ENCODE measurements at regions not wholly inside any gene's neighbourhood (a gene's known extent, or its start where the extent isn't known, plus 50 kb on each side); places are given as distances from the start of the nearest gene placed in this dataset.
"Not testable (repeated sequence)": the region's sequence is repeated elsewhere in the genome, so short reads cannot be mapped to it uniquely, and the experiment has no call there.

DNA sequence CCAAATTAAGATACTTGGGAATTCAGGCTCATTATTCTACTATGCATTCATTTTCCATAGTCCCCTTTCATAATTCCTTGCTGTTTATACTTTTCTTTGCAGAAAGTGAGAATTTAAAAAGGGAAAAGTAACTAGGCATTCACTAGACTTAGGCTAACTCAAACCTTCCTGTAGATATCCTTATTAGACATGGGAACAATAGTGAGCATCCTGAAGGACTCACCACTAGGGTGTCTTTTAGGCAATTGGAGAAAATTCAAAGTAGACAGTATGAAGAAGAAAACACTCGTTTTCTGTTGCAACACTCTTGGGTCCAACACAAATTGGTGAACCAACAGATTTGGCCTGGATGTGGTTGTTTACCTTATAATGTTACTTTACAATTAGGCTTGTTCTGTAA lies 213.2 kb upstream of the GRIN3A start:
- no peak for DNase-seq

DNA sequence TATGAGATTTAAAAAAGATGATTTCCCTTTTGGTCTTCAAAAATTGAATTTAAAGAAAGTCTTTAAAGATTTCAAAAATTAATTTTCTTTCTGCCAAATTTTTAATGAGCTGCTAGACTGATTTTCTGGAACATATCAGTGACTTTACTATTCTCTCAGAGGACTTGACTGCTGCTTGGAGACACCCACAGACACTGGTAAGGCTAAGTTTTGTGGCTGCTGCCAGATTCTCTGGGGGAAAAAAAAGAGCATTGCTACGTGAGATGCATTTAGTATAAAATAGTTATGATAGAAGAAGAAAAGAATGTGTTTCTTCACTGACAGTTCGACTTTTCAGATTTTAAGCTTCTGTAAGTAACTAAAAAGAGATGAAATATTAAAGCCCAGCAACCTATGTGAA lies 193.3 kb upstream of the GRIN3A start:
- no peak for DNase-seq

DNA sequence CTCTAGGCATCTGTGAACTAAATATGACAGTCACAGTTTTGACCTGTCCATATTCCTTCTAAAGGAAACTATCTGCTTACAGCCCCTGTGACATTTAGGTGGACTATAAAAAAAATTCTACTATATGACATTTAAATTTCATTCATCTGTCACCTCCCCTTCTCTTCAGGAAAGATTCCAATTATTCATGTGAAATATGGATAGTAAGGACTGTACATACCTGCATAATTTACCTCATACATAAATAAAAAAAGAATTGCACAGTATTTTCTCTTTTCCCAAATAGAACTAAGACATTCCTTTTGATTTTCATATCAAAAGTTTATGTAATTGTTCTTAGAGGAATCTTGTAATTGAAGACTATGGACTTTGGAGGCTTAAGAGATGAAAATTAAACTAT lies 192.3 kb upstream of the GRIN3A start:
- no peak for DNase-seq

DNA sequence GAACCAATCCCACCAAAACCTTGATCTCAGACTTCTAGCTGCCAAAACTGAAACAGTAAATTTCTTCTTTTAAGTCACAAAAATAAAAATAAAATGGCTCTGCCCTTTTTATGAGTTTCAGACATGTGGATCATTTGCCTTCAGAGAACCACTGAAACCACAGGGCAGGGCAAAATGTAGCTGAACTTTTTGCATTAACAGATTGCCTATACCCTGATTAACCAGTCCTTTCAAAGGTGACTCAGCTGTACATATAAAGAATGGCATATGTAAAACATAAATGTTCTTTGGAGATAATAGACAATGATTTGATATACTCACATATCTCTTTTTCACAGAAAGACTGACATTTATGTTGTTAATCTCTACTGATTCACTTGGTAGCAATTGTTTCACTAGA lies 187.1 kb upstream of the GRIN3A start:
- no peak for DNase-seq

DNA sequence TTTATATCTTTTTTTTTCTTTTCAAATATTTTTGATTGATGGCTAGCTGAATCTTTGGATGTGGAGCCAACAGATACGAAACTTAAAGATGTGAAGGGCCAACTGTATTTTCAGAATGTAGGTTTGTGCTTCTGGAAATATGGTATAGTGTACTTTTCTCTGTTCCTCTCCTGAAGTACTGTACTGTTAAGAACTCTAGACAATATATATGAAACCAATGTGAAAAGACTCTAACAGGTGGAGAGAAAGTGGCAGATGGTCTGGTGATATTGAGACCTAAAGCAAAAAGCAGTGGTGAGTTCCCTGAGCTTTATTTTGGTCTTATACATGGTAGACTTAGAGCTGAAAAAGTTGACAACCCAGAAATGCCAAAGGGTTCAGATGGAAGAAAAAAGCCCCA lies 185.0 kb upstream of the GRIN3A start:
- no peak for DNase-seq

DNA sequence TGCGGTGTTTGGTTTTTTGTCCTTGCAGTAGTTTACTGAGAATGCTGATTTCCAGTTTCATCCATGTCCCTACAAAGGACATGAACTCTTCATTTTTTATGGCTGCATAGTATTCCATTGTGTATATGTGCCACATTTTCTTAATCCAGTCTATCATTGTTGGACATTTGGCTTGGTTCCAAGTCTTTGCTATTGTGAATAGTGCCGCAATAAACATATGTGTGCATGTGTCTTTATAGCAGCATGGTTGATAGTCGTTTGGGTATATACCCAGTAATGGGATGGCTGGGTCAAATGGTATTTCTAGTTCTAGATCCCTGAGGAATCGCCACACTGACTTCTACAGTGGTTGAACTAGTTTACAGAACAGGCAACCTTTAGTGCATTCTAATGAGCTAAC lies 178.5 kb upstream of the GRIN3A start:
- not testable (repeated sequence) for DNase-seq

DNA sequence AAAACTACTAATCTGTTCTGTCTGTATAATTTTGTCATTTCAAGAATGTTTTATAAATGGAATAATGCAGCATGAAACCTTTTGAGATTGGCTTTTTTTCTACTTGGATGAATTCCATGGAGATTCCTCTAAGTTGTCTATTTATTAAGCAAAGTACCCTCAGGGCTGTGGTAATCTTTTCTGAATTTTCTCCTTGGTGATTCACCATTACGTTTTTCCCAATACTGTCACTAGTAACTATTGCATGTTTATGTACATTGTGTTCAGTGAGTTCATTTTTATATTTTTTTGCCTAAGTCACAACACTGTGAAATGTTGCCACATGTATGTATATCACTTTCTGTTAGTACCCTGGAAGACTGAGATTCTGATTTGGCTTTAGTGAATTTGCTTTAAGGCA lies 177.0 kb upstream of the GRIN3A start:
- no peak for DNase-seq

DNA sequence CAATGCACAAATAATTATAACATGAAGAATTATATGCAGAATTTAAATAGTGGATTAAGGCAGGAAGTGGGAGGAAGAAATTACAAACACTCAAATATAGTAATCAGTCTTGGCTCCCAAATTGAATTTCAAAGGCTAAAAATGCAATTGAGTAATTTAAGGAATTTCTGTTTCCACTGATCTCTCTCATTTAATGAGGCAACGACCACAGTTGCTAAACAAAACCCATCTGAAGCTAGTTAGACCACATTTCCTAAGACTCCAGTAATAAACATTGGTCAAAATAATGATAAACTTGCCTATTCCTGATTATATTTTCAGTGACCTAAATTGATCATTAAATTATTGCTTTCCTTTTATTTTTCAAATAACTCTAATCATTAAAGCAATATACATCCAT lies 174.3 kb upstream of the GRIN3A start:
- no peak for DNase-seq

DNA sequence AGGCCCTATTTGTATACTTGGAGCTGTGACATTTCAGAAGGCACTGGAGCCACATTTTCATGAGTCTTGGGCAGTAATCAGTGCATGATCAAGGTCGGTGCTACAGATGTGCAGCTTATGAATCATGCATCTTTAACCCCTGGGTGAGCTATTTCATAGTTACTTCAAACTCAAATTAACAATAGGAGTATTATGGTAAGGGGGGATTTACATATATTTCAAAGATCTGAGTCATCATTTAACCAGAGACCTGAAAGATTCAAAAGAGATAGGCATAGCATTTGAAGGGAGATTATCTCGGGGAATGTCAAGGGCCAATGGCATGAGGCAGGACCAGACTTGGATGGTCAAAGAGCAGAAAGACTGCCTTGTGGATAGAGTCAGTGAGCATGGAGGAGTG lies 169.0 kb upstream of the GRIN3A start:
- DNase-seq: no peak

DNA sequence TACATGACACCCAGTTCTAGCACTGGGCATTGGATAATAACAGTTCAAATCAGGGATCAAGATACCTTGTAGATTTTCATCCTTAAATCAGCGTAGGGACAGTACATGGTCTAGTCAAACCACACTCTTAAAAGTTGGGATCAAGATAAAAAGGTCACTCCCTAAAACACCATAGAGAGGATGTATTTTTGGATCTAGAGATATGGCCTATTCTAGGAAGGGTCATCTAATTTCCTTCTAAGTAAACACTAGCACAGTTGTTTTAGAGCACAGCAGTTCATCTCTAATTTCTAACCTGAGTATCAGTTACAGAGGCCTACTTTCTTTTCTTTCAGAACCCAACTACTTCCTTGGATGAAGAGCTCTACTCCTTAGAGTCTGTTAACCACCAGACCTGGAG lies 166.4 kb upstream of the GRIN3A start:
- no peak for DNase-seq

DNA sequence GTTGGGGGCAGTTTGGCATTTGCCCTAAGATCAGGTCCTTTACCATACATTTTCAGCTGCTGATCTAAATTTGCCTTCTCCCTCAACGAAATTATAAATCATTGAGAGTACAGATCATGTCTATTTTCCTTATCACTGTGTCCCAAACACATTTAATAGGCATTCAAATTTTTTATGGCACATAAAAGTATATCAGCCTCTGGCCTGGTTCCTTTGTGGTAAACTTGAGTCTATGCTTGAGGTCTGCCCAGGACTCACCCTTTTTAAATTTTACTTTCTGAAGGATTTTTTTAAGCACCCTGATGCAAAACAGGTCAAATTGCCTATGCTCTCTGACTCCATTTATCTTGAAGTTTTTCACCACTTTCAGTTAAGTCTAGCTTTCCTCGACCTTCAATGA lies 163.6 kb upstream of the GRIN3A start:
- DNase-seq: no peak

DNA sequence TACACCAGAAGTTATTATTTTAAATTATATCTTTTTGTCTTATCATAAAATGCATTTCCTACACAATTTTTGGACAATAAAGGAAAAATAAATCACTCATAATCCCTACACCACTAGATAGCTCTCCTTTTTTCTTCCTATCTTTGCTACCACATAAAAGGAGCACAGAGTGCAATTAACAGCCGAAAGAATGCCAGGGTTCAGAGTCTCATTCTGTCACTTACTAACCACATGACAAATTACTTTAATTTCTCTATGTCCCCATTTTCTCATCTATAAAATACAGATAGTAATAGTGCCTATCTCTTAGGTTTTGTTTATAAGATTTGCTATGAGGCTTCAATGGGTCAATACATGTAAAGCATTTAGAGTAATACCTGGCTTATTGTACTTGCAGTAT lies 158.7 kb upstream of the GRIN3A start:
- no peak for DNase-seq

DNA sequence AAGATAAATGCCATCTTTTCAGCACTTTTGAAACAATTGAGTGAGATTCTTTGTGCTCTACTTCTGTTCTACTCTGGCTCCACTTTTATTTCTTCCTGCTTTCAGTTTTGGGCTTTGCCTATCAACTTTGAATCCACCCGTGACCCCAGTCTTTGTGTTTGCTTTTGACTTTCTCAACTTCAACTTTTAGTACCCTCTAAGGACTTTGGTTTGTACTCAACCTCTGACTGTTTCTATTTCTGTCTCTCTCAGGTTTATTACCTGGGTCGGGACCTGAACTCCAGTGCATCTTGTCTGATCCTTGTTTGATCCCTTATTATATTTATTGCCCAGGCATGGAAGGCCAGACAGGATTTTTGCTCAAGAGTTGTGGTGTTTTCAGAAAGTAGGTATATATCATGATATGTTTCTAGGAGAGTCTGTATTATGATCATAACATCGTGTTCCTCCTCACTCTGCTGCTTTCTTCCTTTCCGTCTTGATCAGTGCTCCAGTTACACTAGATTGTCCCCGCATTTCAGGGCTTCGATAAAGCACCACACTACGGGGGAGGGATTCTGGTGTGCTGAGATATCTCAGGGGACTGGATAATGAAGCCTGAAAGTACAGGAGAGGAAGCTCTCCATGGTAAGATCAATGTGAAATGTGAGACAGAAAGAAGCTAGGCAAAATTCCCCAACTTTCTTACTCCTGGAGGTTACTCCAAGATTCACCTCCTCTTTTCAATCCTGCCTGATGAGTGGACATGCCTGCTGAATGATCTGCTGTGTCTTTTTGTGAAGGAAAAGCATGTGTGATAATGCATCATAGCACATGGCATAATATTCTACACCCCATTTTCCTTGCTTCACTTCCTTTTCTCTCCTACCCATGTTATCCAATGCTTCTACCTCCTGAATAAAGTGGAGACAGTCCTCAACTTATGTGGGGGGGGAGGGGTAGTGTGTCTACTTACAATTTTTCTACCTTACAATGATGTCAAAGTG lies 155.5 kb upstream of the GRIN3A start:
- DNase-seq: no peak

DNA sequence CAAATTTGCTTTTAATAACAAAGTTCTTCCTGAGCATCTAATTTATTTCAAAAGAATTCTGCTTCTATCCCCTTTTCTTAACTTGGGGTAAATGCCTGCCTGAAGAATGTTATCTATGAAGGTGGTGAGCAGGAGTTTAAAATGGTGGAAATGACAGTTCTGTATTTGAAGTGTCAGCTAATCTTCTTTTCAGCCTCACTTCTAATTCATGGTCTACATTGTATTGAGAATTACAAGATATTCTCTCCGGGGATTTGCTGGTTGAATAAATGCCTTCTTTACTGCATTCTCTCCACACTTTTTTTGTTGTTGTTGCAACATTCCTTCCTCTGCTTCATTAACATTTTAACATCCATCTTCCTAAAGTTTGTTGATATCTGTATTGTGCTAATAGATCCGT lies 143.1 kb upstream of the GRIN3A start:
- DNase-seq: no peak

DNA sequence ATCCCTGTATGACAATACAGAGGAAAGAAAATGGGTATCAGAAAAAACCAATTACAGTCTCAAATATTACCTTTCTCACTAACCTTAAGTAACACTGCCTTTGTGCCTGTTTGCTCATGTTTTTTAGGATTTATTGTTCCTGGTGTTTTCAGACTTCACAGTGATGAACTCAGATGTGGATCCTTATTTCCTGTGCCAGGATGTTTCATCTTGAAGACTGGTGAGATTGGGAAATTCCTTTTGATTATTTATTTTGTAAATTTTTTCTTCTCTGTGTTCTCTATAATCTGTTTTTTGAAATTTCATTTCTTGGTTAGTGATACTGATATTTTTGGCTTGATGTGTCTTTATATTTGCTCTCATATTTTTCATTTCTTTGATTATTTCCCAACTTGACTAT lies 142.4 kb upstream of the GRIN3A start:
- no peak for DNase-seq

DNA sequence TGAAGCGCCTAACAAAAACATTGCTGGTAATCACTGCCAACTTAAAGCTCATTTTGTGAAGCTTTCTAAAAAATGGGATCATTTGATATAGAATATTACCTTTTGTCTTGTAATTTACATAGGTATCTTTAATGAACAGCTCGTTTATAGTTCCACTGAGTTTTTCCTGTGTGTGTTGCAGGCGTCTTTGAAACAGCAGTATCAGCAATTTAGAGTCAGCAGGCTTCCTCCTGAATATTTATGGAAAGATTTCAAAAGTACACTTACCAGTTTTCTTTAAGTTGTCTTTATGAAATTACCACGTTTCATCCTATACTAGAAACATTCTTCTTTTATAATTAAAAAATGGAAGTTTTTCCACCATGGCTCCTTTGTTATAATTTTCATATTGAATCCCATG lies 140.3 kb upstream of the GRIN3A start:
- DNase-seq: no peak

DNA sequence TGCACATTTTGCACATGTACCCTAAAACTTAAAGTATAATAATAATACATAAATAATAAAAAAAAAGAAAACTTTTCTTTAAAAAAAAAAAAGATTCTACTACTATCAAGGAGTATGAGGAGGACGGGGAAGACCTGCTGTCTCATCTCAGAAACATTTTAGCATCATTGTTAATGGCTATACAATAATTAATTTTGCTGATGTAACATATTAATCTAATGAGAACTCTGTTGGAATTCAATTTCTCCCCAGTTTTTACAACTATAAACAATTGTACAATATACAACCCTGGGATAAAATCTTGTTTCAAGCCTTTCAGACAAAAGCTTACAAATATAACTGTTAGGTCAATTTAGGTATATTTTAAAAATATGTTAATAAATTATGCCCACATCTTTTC lies 139.0 kb upstream of the GRIN3A start:
- DNase-seq: no peak

DNA sequence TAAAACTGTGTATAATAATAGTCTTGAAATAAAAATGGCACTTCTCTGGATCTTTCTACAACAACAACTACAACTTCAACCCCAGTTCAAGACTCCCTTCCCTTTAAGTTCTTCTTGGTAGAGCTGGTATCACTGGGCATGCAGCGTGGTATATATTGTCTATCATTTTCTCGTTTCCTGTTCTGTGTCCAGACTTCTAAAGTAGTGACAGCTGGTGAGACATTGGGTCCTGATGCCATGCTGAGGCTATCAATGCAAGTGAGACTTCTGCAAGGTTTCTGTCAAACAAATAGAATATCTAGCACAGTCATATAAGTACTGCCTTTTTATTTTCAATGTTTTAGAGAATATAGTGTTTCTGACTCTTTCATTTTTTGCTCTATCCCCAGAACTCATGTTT lies 123.0 kb upstream of the GRIN3A start:
- DNase-seq: no peak

DNA sequence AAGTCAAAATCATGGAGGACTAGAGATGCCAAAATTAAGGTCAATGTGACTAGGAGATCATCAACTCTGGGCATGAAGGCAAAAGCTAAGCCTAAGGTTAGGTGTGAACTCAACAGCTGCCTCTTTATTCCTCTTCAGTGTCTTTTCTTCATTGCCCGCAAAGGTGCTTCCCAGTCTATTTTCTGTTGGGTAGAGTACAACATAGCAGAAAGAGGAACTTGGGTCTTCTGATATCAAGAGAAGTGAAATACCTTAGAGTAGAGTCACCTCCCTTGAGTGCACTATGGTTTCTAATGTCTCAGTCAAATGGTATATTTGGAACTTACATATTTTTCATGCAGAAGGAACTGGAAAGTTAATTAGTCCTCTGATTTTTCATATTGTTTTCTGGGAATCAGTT lies 122.5 kb upstream of the GRIN3A start:
- DNase-seq: no peak

DNA sequence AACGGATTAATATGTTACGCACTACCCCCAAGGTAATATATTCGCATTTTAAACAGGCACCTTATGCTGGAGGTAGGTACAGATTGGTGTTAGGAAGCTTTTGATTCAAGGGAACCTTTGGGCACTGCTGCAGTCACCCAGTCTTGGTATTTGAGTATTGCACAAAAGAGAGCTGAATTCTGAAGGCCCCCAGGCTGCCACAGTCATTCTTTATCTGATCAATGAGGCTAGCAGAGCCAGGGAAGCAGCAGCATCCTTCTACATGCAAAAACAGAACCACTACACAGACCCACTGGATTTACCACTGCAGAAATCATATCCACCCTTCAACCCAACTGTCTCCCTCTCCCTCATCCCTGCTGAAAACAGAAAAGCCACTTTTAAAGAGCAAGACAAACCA lies 121.2 kb upstream of the GRIN3A start:
- DNase-seq: no peak

DNA sequence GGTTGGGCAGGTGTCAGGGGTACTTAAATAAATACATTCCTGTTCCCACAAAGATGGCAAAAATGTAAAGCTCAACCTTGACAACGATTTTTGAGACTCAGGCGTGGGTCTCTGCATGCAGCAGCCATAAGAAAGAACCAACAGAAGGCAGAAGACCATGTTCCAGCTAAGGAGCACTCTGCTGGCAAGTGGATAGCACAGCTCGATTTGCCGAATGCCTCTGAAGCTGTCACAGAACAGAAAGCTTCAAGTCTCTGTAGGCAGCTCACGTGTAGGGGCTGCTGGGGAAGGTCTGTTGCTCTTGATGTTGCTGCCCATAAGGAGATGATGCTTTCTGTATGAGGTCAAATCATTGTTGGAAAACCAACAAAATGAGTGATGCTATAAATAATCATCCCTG lies 119.6 kb upstream of the GRIN3A start:
- DNase-seq: no peak

DNA sequence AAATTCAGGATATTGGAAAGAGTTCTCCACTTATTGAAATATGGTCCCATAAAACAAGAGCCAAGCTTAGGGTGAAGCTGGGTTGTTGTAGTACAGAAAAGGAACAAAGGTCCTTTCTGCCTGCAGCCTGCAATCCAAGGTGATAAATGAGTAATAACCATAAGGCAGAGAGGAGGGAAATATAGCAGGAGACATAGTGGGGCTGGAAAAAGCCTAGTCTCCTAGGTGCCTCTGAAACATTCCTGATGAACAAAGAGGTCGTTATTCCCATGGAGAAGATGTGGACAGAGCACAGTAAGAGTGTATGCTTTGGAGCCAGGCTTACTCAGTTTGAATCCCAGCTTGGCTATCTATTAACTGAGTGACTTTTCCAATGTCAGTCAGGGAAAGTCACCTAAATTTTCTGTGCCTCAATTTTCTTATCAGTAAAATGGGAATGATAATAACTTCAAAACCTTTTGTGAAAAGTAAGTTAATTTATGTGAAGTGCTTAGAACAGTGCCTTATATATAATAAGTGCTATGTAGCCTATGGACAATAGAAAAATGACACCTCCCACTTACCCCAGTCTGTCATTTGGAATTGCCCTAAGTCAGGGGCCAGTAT lies 110.8 kb upstream of the GRIN3A start:
- DNase-seq: no peak

DNA sequence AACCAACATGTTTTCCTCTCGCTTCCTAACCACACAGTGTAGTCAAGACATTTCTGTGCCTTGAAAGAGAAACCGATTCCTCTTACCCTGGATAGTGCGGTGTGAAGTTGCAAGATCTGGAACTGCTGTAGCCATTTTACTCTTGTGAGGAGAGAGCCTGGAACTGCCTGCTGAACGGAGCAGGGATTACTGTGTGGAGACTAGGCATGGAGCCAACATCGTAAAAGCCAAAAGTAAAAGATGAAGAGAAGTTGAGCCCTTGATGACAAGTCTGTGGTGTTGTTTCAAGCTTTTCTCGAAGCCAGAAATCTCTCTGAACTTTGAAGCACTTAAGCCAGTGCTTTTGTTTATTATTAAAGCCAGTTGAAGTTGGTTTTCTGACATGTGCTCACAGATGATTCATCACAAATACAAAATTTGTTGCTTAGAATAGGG lies 110.1 kb upstream of the GRIN3A start:
- no peak for DNase-seq

DNA sequence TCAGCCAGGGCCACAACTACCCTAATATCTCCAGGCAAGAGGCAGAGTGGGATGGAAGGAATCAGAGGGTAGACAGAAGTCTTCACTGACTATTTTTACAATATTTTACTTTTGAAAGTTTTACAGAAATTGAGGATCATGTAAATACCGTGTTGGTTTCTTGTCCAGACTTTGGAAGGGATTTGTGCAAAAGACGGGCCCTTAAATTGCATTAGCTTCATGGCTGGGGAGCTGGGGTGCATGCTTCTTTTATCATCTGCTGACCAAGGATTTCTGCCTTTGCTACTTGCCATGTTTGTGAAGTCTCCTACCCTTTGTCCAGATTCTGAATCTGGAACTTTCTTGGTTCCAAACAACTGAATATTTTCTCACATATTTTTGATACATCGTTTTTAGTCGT lies 107.7 kb upstream of the GRIN3A start:
- DNase-seq: no peak

DNA sequence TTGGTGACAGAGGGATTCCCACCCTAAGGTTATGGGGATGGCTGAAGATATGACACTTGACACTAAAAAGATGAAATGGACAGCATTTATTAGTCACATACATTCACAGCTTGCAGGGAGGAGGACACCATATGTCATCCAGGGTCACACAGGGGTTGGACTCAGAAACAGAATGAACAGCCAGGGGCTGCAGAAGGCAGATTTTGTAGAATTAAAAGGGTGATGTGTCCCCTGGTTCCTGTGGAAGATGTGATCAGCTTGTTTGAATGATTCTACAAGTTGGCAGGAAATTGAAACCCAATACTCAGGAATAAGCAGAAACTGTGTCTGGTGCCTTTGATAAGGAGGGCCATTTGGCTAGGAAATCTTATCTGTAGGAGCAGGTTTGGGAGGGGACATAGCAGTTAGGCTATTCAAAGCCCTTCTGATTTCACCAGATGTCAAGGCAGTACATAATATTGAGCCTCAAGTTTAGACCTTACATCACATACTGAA lies 102.3 kb upstream of the GRIN3A start:
- no peak for DNase-seq

Data from NCI-H446 treated with DMSO at 0.1 percent for 48 hours (cell line).